KG1 (cell line): ENCODE measurements at regions not wholly inside any gene's neighbourhood (a gene's known extent, or its start where the extent isn't known, plus 50 kb on each side); places are given as distances from the start of the nearest gene placed in this dataset.

Experiments
- DNase-seq: peaks from one replicate; lab custom pipeline; 2025; lab: John Stamatoyannopoulos, UW

- no peak for DNase-seq
Observed at GRCh38 chr1:81577004-81577697, 223.6 kb upstream of the ADGRL2 start.

GRCh38 chr1:81574408-81574807 is 226.3 kb upstream of the ADGRL2 start:
- DNase-seq, result no peak

- no peak for DNase-seq
Observed at GRCh38 chr1:81573458-81573857, 227.3 kb upstream of the ADGRL2 start.

- DNase-seq, result no peak
Observed at GRCh38 chr1:81571946-81572345, 228.8 kb upstream of the ADGRL2 start.

GRCh38 chr1:81569761-81570160 is 231.0 kb upstream of the ADGRL2 start:
- DNase-seq, result no peak

GRCh38 chr1:81563632-81564031 is 237.1 kb upstream of the ADGRL2 start:
- no peak for DNase-seq

GRCh38 chr1:81562934-81563333 is 237.8 kb upstream of the ADGRL2 start:
- no peak for DNase-seq

GRCh38 chr1:81560629-81561028 is 240.1 kb upstream of the ADGRL2 start:
- no peak for DNase-seq

GRCh38 chr1:81559662-81560350 is 240.9 kb upstream of the ADGRL2 start:
- DNase-seq, result no peak

GRCh38 chr1:81558291-81559076 is 242.2 kb upstream of the ADGRL2 start:
- DNase-seq, result no peak

GRCh38 chr1:81556968-81557367 is 243.8 kb upstream of the ADGRL2 start:
- no peak for DNase-seq

- no peak for DNase-seq
Observed at GRCh38 chr1:81554534-81554933, 246.2 kb upstream of the ADGRL2 start.

GRCh38 chr1:81554108-81554507 is 246.6 kb upstream of the ADGRL2 start:
- DNase-seq, result no peak

GRCh38 chr1:81553503-81553902 is 247.2 kb upstream of the ADGRL2 start:
- DNase-seq, result no peak

- no peak for DNase-seq
Observed at GRCh38 chr1:81551946-81552345, 248.8 kb upstream of the ADGRL2 start.

- DNase-seq, result no peak
Observed at GRCh38 chr1:81550753-81551152, 250.0 kb upstream of the ADGRL2 start.

GRCh38 chr1:81549588-81550127 is 251.1 kb upstream of the ADGRL2 start:
- DNase-seq, result no peak

GRCh38 chr1:81548918-81549587 is 251.7 kb upstream of the ADGRL2 start:
- DNase-seq, result no peak

GRCh38 chr1:81547912-81548303 is 252.8 kb upstream of the ADGRL2 start:
- DNase-seq, result no peak

GRCh38 chr1:81547261-81547911 is 253.3 kb upstream of the ADGRL2 start:
- DNase-seq, result no peak

GRCh38 chr1:81545734-81546133 is 255.0 kb upstream of the ADGRL2 start:
- no peak for DNase-seq

- DNase-seq, result no peak
Observed at GRCh38 chr1:81543764-81544163, 257.0 kb upstream of the ADGRL2 start.
